ENCODE measurements at regions not wholly inside any gene's neighbourhood (a gene's known extent, or its start where the extent isn't known, plus 50 kb on each side); places are given as distances from the start of the nearest gene placed in this dataset.

GRCh38 chr12:58306266-58307000 lies 365.1 kb downstream of the ATP23 start:
- DNase-seq (ENCODE audit: low read depth, low spot score), result no peak

- no peak for DNase-seq (ENCODE audit: low read depth, low spot score)
Observed at GRCh38 chr12:58309806-58310205, 368.4 kb downstream of the ATP23 start.

GRCh38 chr12:58310368-58310767 lies 369.0 kb downstream of the ATP23 start:
- DNase-seq (ENCODE audit: low read depth, low spot score), result no peak

- peak; percentile 88 for DNase-seq (ENCODE audit: low read depth, low spot score)
Observed at GRCh38 chr12:58310809-58311622, 369.6 kb downstream of the ATP23 start.

GRCh38 chr12:58313091-58313855 lies 371.9 kb downstream of the ATP23 start:
- peak; percentile 44 for DNase-seq (ENCODE audit: low read depth, low spot score)

GRCh38 chr12:58314610-58315009 lies 373.2 kb downstream of the ATP23 start:
- no peak for DNase-seq (ENCODE audit: low read depth, low spot score)

GRCh38 chr12:58316926-58317325 lies 375.6 kb downstream of the ATP23 start:
- no peak for DNase-seq (ENCODE audit: low read depth, low spot score)

- DNase-seq (ENCODE audit: low read depth, low spot score), result no peak
Observed at GRCh38 chr12:58321414-58321813, 380.0 kb downstream of the ATP23 start.

GRCh38 chr12:58323676-58324075 lies 382.3 kb downstream of the ATP23 start:
- no peak for DNase-seq (ENCODE audit: low read depth, low spot score)

- no peak for DNase-seq (ENCODE audit: low read depth, low spot score)
Observed at GRCh38 chr12:58325561-58325960, 384.2 kb downstream of the ATP23 start.

GRCh38 chr12:58326534-58326933 lies 385.2 kb downstream of the ATP23 start:
- DNase-seq (ENCODE audit: low read depth, low spot score), result no peak

- DNase-seq (ENCODE audit: low read depth, low spot score), result peak; percentile 68
Observed at GRCh38 chr12:58336581-58337242, 395.3 kb downstream of the ATP23 start.

- peak; percentile 20 for DNase-seq (ENCODE audit: low read depth, low spot score)
Observed at GRCh38 chr12:58337539-58337938, 396.2 kb downstream of the ATP23 start.

GRCh38 chr12:58341791-58342190 lies 400.4 kb downstream of the ATP23 start:
- DNase-seq (ENCODE audit: low read depth, low spot score), result peak; percentile 95

- DNase-seq (ENCODE audit: low read depth, low spot score), result no peak
Observed at GRCh38 chr12:58342736-58343135, 401.4 kb downstream of the ATP23 start.

- no peak for DNase-seq (ENCODE audit: low read depth, low spot score)
Observed at GRCh38 chr12:58346032-58346632, 404.8 kb downstream of the ATP23 start.

- no peak for DNase-seq (ENCODE audit: low read depth, low spot score)
Observed at GRCh38 chr12:58347188-58347587, 405.8 kb downstream of the ATP23 start.

GRCh38 chr12:58347691-58348090 lies 406.3 kb downstream of the ATP23 start:
- DNase-seq (ENCODE audit: low read depth, low spot score), result no peak

GRCh38 chr12:58349161-58349560 lies 407.8 kb downstream of the ATP23 start:
- DNase-seq (ENCODE audit: low read depth, low spot score), result no peak

GRCh38 chr12:58356794-58357193 lies 415.4 kb downstream of the ATP23 start:
- DNase-seq (ENCODE audit: low read depth, low spot score), result no peak

GRCh38 chr12:58357511-58357910 lies 416.1 kb downstream of the ATP23 start:
- DNase-seq (ENCODE audit: low read depth, low spot score), result no peak
